HG02571 (cell line): ENCODE measurements at regions not wholly inside any gene's neighbourhood (a gene's known extent, or its start where the extent isn't known, plus 50 kb on each side); places are given as distances from the start of the nearest gene placed in this dataset.

Experiments
- ATAC-seq: cut with Tn5 transposase; IDR thresholded peaks from one replicate; pipeline ENCODE4 v1.9.1; 2021; ENCODE audit warnings: mild to moderate bottlenecking, moderate library complexity; ENCODE audit not compliant: unreplicated experiment

DNA sequence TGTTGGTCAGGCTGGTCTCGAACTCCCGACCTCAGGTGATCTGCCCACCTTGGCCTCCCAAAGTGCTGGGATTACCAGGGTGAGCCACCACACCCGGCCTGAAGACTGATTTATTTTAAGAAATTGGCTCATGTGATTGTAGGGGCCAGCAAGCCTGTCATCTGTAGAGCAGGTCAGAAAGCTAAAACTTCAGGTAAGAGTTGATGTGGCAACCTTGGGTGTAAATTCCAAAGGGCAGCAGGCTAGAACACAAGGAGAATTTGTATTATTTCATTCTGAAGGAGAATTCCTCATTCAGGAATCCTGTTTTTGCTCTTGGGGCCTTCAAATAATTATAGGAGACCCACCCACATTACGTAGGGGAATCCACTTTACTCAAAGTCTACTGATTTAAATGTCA, 728.7 kb downstream of the LTN1 start:
- no peak for ATAC-seq

DNA sequence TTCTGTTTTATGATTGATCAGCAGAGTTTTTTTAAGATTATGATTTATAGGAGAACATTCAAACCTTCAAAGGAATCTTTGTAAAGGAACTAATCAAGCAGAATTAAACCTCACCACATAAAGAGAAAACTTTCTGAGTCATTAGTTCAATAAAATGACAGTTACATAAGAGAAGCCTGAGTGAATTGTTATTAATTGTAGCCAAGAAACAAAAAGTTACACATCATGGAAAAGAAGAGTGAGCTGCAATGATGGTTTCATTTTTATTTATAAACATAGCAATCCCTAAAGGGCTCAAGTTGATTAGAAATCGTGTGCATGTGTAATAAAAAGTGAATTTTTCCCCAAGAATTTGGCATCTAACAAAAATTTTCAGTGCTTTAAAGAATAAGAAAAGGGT, 731.4 kb downstream of the LTN1 start:
- ATAC-seq: no peak

DNA sequence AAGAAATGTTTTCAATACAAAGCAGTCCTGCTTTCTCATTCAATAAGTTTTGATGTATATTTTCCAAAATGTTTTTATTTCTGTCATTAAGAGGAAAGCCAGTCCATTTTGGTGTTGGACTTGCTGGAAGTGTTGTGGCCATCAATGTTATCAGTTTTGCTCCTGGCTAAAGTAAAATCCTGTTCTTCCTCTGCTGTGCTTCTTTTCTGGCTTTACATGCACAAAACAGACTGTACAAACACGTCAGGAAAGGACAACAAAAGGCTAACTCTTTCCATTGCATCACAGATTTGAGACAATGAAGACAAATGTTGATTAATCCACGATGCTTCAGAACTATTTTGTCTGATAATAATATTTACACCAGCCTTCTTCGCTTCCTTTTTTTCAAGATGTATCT, 735.4 kb downstream of the LTN1 start:
- no peak for ATAC-seq

DNA sequence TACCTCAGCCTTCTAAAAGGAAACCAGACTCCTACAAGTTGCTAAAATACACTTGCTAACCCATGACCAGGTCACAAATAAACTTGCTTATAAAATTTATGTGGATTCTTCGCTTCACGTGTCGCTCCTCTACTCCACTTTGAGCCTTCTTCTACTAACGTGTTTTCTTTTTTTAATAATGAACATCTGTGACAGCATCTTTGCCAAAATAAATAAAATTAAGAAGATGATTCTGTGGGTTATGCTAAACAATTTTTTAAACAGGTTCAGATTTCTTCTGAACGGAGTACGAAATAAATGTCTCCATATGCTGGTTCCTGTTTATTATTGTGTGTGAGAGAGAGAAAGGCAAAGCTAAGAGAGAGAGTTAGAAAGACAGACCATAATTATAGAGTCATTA, 735.8 kb downstream of the LTN1 start:
- ATAC-seq: no peak

DNA sequence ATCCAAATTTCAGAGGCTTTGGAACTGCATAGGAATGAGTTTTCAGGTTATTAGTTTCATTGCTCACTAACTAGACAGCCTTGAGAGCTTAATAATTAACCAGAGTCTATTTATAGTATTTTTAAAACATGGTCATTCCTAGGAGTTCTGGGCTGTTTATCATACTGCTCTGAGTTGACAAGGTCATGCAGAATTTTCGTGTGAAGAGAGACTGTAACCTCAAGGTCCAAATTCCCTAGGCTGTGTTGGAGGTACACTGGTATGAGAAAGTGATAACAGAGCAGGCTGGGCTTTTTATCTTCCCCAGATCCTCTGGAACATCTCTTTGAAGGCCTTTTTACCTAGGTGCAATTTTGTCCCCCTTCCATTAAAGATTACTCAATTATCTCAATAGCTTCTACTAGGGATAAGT, 736.3 kb downstream of the LTN1 start:
- ATAC-seq: no peak

DNA sequence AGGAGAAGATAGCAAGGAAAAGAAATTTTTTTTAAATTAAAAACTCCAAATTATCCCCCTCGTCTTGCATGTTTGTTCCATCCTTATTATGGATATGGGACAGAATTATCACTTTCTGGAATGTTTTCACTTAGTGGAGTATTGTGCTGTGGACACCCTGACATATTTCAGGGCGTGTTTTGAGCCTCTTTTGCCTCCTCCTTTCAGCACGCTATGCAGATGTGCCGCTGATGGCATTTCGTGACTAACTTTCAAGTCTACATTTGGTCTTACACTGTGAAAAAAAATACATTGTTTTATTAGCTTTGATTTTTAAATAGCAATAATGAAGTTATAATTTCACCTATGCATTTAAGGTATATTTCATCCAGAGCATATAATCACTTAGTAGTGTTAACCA, 738.7 kb downstream of the LTN1 start:
- ATAC-seq: no peak

DNA sequence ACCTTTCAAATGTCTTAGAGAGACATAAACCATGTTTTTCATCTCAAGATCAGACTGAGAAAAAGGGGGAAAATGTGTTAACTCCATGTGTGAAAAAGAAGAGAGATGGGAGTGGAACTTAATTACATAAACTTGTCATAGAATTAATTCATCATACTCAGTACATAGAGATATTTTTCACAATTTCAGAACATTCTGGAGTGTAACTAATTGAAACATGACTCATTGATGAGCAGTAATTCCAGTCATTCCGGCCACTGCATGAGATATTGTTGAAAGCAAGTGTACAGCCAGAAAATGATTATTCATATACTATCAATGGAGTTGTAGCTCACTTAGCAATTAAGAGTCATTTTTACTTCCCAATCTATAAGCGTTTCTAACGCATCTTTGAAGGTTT, 739.3 kb downstream of the LTN1 start:
- no peak for ATAC-seq

DNA sequence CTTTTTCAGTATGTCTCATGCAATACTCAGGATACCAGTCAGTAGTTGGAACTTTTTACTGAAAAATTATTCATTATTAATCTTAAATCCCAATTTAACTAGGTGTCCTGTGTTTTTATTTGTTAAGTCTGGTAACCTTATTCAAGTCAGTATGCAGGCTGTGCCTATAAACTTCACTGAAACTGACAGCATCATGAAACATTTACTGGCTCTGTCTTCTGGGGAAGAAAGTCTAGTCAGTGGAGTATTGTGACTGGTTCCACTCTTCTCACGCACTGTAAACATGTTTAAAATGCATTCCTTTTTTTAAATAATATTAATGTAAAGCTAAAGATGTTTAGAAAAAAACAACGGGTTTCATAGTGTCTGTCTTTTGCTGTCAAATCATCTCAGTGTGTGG, 739.7 kb downstream of the LTN1 start:
- ATAC-seq: no peak

DNA sequence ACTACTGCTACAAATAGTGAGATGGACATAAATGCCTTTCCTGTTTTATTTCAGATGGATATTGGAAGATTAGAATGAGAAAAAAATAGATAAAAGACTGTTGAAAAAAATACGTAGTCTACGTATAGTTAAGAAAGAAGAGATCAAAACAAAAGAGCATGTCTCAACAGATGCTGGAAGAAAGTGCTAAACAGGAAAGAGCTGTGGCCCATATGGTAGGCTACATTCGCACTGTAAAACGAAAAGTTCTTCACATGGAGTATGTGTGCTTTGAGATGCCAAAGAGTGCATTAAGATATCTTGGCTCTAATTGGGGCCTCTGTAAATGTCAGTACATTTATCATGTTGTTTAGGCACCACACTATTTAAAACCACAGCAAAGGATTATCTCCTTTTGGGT, 741.7 kb downstream of the LTN1 start:
- no peak for ATAC-seq

DNA sequence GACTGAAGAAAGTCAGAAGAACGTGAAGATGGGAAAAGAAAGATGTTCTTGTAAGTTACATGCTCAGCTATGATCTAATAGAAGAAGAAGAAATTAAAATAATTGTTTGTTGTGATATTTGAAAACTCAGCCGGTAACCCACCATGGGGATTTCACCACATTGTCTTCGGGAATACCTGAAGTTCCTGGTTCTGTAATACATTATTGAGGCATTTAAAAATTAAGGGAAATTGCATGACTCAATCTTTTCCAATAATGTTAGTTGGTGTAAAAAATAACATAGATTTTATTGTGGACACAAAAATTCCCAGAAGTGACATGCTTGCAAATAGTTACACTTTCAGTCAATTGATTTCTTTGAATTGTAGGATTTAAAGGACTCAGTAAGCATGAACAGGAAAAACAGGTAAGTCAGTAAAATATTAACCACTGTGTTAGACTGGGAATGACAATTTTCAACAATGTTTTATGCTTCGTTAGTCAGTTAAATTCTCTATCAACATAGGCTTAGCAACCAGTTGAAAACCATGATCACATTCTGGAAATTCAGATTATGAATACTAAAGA, 745.1 kb downstream of the LTN1 start:
- no peak for ATAC-seq

DNA sequence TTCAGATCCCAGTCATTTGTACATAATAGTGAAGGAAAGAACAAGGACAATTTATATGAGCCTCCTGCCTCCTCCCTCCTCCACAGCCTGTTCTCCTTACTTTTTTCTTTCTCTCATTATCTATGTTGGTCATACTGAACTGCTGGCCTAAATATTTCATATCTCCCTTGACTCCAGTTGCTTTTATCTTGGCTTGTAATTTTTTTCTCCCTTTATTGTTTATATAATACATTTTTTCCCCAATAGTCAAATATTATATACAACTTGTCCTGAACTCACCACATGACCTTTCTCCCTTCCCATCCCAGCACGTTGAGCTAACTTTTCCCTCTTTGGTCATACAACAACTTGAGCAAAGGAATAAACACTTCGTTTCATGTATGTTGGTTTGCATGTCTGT, 752.1 kb downstream of the LTN1 start:
- no peak for ATAC-seq

DNA sequence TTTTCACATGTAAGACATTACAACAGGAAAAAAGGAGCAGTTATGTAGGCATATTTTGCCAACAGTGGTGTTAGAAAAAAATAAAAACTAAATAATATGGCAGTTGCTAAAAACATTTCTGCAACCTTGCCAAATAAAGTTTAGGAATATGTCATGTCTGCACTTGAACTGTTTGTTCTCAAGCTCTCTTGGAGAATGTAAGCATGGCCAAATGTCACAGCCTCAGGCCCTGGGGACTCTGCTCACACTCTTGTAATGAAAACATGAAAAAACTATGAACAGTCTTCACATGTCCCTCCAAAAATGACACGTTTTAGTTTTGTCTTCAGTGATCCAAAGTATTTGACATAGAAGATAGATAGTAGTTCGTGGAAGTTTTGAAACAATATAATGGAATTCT, 753.3 kb downstream of the LTN1 start:
- ATAC-seq: no peak

DNA sequence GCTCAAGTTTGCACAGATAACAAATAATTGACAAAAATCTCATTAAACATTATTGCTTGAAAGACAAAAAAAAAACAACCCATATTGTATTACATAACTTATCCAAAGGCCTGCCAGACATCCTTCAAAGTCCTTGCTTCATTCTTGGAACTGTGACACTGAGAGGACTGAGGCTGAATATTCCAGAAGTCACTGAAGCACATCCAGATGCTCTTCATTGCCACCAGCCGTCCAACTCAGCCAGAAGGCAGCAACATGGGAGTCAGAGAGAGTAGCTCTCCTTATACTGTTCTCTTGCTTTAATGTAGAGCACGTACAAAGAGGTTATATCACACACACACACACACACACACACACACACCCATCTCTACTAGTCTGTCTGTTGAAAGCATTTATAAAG, 755.0 kb downstream of the LTN1 start:
- ATAC-seq: no peak

DNA sequence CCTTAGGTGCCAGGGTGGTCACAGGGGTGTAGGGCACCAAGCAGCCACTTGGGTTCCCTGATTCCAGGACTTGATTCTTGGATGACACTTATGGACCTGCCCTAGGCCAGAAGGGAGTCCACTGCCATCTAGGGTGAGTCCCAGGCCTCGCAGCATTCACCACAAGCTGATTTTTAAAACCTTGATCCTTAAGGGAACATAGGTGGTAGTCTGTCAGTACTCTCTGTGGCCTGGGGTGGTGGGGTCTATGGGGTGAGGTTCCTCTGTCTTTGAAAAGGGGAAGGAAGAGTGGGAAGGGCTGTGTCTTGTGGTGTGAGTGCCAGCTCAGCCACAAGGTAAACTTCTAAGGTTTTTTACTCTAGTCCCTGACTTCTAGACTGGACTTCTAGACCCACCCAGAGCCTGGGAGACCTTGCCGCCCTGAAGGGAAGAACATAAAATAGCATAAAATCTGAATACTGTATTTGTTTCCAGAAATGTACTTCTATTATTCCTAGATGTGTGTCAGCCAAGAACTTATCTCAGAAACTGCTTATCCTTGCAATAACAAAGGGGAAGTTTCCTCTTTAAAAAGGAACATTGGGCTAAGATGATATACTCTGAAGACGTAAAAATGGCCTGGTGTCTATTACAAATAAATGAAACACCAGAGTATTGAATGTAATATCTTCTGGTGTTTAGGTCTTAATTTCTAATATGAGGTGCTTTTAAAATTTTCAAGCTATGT, 757.3 kb downstream of the LTN1 start:
- ATAC-seq: no peak

DNA sequence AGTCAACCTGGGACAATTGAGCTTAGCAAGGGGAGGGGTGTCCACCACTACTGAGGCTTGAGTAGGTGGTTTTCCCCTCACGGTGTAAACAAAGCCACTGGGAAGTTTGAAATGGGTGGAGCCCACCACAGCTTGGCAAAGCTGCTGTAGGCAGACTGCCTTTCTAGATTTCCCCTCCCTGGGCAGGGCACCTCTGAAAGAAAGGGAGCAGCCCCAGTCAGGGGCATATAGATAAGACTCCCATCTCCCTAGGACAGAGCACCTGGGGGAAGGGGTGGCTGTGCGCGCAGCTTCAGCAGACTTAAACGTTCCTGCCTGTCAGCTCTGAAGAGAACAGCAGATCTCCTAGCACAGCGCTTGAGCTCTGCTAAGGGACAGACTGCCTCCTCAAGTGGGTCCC, 758.4 kb downstream of the LTN1 start:
- ATAC-seq: no peak

DNA sequence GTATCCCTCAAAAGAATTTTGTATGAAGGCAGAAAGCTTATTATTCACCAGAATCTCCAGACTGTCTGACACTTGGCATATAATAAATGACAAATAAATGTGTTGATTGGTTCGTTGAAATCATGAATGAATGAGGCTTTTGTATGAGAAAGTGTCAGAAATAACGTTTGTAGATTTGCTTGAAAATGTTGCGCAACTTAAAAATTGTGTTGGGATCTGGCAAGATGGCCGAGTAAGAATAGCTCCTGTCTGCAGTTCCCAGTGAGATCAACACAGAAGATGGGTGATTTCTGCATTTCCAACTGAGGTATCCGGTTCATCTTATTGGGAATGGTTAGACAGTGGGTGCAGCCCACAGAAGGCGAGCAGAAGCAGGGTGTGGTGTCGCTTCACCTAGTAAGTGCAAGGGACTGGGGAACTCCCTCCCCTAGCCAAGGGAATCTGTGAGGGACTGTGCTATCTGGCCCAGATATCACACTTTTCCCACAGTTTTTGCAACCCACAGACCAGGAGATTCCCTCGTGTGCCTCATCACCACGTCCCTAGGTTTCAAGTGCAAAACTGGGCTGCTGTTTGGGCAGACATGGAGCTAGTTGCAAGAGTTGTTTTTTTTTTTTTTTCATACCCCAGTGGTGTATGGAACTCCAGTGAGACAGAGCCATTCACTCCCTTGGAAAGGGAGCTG, 759.0 kb downstream of the LTN1 start:
- no peak for ATAC-seq

DNA sequence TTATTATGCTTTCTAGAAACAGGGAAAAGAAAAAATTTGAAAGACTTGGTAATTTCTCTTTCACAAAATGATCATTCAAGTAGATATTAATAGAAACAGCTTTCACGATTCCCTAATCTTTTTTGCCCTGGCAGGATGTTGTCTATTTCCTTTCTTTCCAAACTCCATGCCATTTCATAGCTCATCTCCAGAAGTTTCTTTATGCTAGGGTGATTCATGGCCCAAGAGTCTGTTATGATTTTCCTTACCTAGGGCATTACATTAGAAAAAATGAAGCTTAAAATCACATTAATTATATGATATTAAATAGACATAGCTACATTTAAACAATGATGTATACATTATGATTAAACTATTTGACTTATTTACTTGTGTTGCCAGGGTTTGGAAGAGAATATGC, 762.1 kb downstream of the LTN1 start:
- ATAC-seq: no peak

DNA sequence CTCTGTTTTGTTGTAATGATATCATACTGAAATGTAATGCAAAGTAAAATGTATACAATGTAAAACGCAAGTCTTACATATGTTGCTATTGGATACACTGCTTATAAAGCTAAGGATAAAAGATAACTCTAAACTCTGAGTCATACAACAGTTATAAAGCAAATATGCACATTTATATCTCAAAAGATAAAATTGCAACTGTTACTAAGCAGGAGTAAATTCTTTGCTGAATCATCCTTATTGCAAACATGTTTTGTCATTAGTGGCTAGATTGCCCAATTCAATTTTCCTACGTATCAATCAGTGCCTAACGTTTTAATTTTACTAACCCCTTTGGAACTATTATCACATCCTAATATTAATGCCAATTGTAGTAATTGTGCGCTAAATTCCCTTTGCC, 762.9 kb downstream of the LTN1 start:
- ATAC-seq: no peak

DNA sequence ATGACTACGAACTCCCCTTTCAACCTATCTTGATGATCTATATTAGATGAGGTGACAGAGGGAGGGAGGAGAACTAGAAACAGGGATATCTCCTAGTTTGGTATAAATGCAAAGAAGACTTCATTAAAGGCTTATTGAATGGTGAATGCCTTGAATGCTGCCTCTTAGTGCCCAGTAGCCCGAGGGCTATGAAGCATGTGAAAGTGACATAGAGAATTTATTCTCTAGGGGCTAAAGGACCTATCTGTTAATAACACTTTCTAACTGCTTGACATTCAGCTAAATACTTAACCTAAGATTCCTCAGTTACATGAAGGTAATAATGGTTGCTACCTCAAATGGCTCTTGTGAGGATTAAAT, 764.1 kb downstream of the LTN1 start:
- ATAC-seq: no peak

DNA sequence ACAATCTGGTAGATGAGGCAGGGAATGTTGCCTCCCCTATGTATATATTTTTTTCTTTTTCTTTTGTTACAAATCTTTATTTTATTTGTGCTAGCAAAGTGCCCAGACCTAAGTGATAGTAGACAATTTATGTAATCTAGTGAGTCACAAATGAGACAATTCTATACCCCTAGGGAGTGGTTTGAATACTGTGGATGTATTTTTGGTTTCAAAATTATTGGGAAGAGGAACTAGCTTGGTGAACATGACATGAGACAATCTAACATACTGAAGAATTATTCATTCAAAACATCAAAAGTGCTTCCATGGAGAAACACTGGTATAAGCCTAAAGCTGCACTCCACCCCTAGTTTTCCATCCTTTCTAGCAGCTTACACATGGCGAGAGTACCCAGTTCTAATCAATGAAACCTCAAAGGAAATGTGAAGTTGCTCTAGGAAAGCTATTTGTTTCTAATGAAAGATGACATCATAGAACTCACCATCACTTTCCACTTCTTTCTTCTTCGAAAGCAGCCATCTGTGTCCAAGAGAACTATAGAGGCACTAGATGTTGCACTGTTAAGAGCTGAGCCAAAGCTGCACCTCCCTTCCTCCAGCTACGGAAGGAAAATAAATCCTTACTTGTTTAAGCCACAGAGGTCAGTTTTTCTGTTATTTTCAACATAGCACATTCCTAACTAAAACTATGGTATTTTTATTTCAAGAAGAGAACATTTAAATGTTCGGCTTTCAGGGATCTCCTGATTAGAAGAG, 764.6 kb downstream of the LTN1 start:
- no peak for ATAC-seq

DNA sequence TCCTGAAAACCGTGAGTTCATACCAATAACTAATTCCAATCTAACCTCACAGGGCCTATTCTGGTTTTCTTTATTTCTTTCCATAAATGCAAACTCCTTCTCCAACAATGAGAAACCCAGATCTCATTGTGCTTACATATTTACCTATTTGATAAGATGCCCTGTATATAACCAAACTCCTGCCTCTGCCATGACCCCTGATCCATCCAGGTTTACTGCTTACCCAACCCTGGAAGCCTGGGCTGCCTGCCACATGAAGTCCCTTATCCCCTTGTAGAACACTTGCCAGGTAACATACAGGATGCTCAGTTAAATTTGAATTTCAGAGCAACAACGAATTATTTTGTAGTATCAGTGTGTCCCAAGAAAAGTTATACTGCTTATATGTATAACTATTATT, 766.1 kb downstream of the LTN1 start:
- ATAC-seq: no peak

DNA sequence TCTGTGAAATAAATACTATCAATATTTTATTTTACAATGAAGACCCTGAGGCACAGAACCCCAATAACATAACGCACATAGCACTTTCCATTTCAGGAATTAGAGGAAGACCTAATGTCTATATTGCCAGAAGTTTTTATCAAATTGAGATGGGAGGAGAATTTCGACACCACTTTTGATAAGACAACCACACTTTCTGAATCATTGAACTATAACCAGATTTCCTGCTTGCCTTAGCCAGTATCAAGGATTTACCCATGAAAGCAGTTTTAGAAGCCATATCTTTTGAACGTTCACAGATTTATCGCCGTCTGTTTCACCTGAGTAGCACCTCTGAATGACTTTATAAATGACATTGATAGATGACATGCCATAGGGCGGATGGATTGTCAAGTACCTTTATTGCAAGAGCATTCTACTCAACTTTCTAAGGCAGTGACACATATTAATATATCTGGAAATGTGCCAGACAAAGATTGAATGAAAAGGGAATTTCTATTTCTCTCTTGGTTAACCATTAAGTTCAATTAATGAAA, 768.4 kb downstream of the LTN1 start:
- no peak for ATAC-seq
